H1 (cell line): ENCODE measurements at regions not wholly inside any gene's neighbourhood (a gene's known extent, or its start where the extent isn't known, plus 50 kb on each side); places are given as distances from the start of the nearest gene placed in this dataset.

Experiments used
- CTCF ChIA-PET: fragments of 300-600 bp; sonication (Branson Sonifier 250); formaldehyde crosslinking; loops from one replicate; lab custom pipeline; 2021; ENCODE audit not compliant: partially characterized antibody; lab: Charles Lee
- POLR2A ChIA-PET: fragments of 300-600 bp; sonication (Branson Sonifier 250); formaldehyde crosslinking; loops from one replicate; lab custom pipeline; 2021; ENCODE audit warnings: inconsistent platforms; ENCODE audit not compliant: partially characterized antibody; lab: Charles Lee
- DNase-seq, 2 experiments: peaks; one replicate each; pipeline versions ENCODE4 v3.0.0 to v3.0.0-alpha.2; 2010 to 2022; ENCODE audit warnings: low spot score in 2 of 2, low read depth in 1 of 2, mixed read lengths in 1 of 2
- FAIRE-seq: peaks from 2 replicates; lab custom pipeline; 2011; peaks lifted over from hg19 to GRCh38; lab: Jason Lieb, UNC
- H2AFZ ChIP-seq: 2 replicates; pipeline ENCODE4 v1.8.1; 2012; ENCODE audit warnings: low read length, inconsistent platforms
- H2AK5ac ChIP-seq: 2 replicates; pipeline ENCODE4 v1.6.1; 2013; ENCODE audit warnings: low read depth, low read length
- H2BK120ac ChIP-seq: replicated peaks from 2 replicates; pipeline ENCODE3; 2013; ENCODE audit warnings: low read depth, low read length, inconsistent platforms
- H2BK12ac ChIP-seq: 2 replicates; pipeline ENCODE4 v1.6.1; 2013; ENCODE audit warnings: low read depth, low read length
- H2BK15ac ChIP-seq: 2 replicates; pipeline ENCODE4 v1.6.1; 2013; ENCODE audit warnings: low read length
- H2BK20ac ChIP-seq: 2 replicates; pipeline ENCODE4 v1.6.1; 2013; ENCODE audit warnings: low read length
- H2BK5ac ChIP-seq: 2 replicates; pipeline ENCODE4 v1.6.1; 2013; ENCODE audit warnings: low read depth, low read length
- H3K14ac ChIP-seq: 2 replicates; pipeline ENCODE4 v1.6.1; 2013; ENCODE audit warnings: inconsistent platforms; ENCODE audit not compliant: insufficient read length
- H3K18ac ChIP-seq: 2 replicates; pipeline ENCODE4 v1.6.1; 2013; ENCODE audit warnings: low read length; ENCODE audit errors: extremely low read depth
- H3K23ac ChIP-seq: 2 replicates; pipeline ENCODE4 v1.6.1; 2013; ENCODE audit warnings: inconsistent platforms; ENCODE audit not compliant: insufficient read length
- H3K23me2 ChIP-seq: 2 replicates; pipeline ENCODE4 v1.6.1; 2013; ENCODE audit warnings: low read depth, low read length
- H3K27ac ChIP-seq: 2 replicates; pipeline ENCODE4 v1.6.1; 2011; ENCODE audit warnings: low read depth, low read length, inconsistent platforms
- H3K27me3 ChIP-seq, 4 experiments: replicated peaks in 1 of 4; 1 replicate in 1 of 4; 2 replicates in 3 of 4; pipeline versions ENCODE4 v1.6.1 to v1.8.1; 2011 to 2013; ENCODE audit warnings: low read length in 3 of 4, mild to moderate bottlenecking in 3 of 4, inconsistent platforms in 2 of 4, mixed read lengths in 2 of 4, moderate library complexity in 1 of 4; ENCODE audit not compliant: control insufficient read depth in 3 of 4, insufficient read depth in 3 of 4; ENCODE audit errors: extremely low read depth in 1 of 4
- H3K36me3 ChIP-seq, 4 experiments: 2 replicates each; pipeline versions ENCODE4 v1.6.1 to v1.8.1; 2011 to 2013; ENCODE audit warnings: mild to moderate bottlenecking in 4 of 4, low read length in 3 of 4, moderate library complexity in 2 of 4, control low read depth in 1 of 4, inconsistent platforms in 1 of 4; ENCODE audit not compliant: insufficient read depth in 4 of 4, control insufficient read depth in 2 of 4
- H3K4ac ChIP-seq: replicated peaks from 2 replicates; pipeline ENCODE3; 2013; ENCODE audit warnings: low read length, low read depth, mixed read lengths, inconsistent platforms; ENCODE audit not compliant: insufficient read length
- H3K4me1 ChIP-seq, 4 experiments: replicated peaks in 1 of 4; 1 replicate in 1 of 4; 2 replicates in 3 of 4; pipeline versions ENCODE4 v1.6.1 to v1.8.1; 2011 to 2013; ENCODE audit warnings: low read length in 3 of 4, inconsistent platforms in 2 of 4, mixed read lengths in 1 of 4; ENCODE audit not compliant: insufficient read depth in 4 of 4, control insufficient read depth in 3 of 4
- H3K4me2 ChIP-seq, 2 experiments: 2 replicates each; pipeline versions ENCODE4 v1.6.1 to v1.8.1; 2011 to 2013; ENCODE audit warnings: low read depth in 2 of 2, low read length in 2 of 2, control low read depth in 1 of 2, inconsistent platforms in 1 of 2, mild to moderate bottlenecking in 1 of 2; ENCODE audit not compliant: insufficient read depth in 1 of 2
- H3K4me3 ChIP-seq, 4 experiments: fragments of 200-600, 300-600 bp in 1 of 4; sonication (generic), shearing (Covaris generic), sonication (Bioruptor Twin) in 1 of 4; 2 replicates each; pipeline versions ENCODE4 v1.5.1 to v1.8.1; 2011 to 2016; ENCODE audit warnings: low read length in 4 of 4, low read depth in 3 of 4, control low read depth in 2 of 4, inconsistent platforms in 2 of 4, mild to moderate bottlenecking in 2 of 4, mixed read lengths in 1 of 4, moderate library complexity in 1 of 4; ENCODE audit not compliant: insufficient read depth in 2 of 4; ENCODE audit errors: extremely low read depth in 1 of 4
- H3K56ac ChIP-seq: replicated peaks from 2 replicates; pipeline ENCODE3; 2013; ENCODE audit warnings: low read depth, mild to moderate bottlenecking, mixed read lengths, low read length, inconsistent platforms; ENCODE audit not compliant: insufficient read length
- H3K79me1 ChIP-seq: 2 replicates; pipeline ENCODE4 v1.6.1; 2013; ENCODE audit warnings: low read depth, low read length, control low read depth
- H3K79me2 ChIP-seq, 2 experiments: 2 replicates each; pipeline versions ENCODE4 v1.6.1 to v1.8.1; 2012 to 2013; ENCODE audit warnings: low read length in 2 of 2, mild to moderate bottlenecking in 2 of 2, inconsistent platforms in 1 of 2; ENCODE audit not compliant: insufficient read depth in 2 of 2, control insufficient read depth in 1 of 2
- H3K9ac ChIP-seq, 4 experiments: replicated peaks in 1 of 4; 1 replicate in 1 of 4; 2 replicates in 3 of 4; pipeline versions ENCODE4 v1.6.1 to v1.8.1; 2011 to 2013; ENCODE audit warnings: low read depth in 3 of 4, low read length in 3 of 4, control low read depth in 2 of 4, mild to moderate bottlenecking in 2 of 4, moderate library complexity in 2 of 4, inconsistent platforms in 1 of 4; ENCODE audit errors: extremely low read depth in 1 of 4
- H3K9me3 ChIP-seq, 2 experiments: 2 replicates each; pipeline versions ENCODE4 v1.6.1 to v1.8.1; 2012 to 2013; ENCODE audit warnings: mild to moderate bottlenecking in 2 of 2, moderate library complexity in 2 of 2, control low read depth in 1 of 2, inconsistent platforms in 1 of 2, low read depth in 1 of 2, low read length in 1 of 2, mixed read lengths in 1 of 2; ENCODE audit not compliant: insufficient read depth in 2 of 2
- H4K20me1 ChIP-seq, 2 experiments: replicated peaks in 1 of 2; 2 replicates each; pipeline versions ENCODE3 to v1.8.1; 2011 to 2013; ENCODE audit warnings: inconsistent platforms in 2 of 2, low read length in 2 of 2, mild to moderate bottlenecking in 1 of 2; ENCODE audit not compliant: insufficient read depth in 2 of 2, control insufficient read depth in 1 of 2
- H4K5ac ChIP-seq: 2 replicates; pipeline ENCODE4 v1.6.1; 2013; ENCODE audit warnings: low read length, low read depth, mixed read lengths, inconsistent platforms; ENCODE audit not compliant: insufficient read length
- H4K8ac ChIP-seq: 2 replicates; pipeline ENCODE4 v1.8.0; 2013; ENCODE audit warnings: mild to moderate bottlenecking, moderate library complexity, low read length, inconsistent platforms; ENCODE audit not compliant: insufficient read depth; ENCODE audit errors: extremely low read depth
- H4K91ac ChIP-seq: replicated peaks from 2 replicates; pipeline ENCODE3; 2013; ENCODE audit warnings: low read length, mixed read lengths, inconsistent platforms; ENCODE audit not compliant: insufficient read length
- ASH2L ChIP-seq: fragments of 200-600, 300-600 bp; sonication (generic); IDR thresholded peaks from one replicate; pipeline ENCODE4 v1.7.1; 2017; ENCODE audit warnings: low read length
- BCL11A ChIP-seq, 2 experiments: IDR thresholded peaks; one replicate each; pipeline ENCODE4 v1.6.1; 2011; ENCODE audit warnings: low read depth in 2 of 2, low read length in 2 of 2, mild to moderate bottlenecking in 2 of 2
- CREB1 ChIP-seq: IDR thresholded peaks from 2 replicates; pipeline ENCODE4 v1.6.1; 2012; ENCODE audit warnings: inconsistent platforms
- EGR1 ChIP-seq: IDR thresholded peaks from 2 replicates; pipeline ENCODE4 v1.6.1; 2011; ENCODE audit warnings: low read depth, low read length, borderline replicate concordance
- GTF2F1 ChIP-seq: IDR thresholded peaks from 2 replicates; pipeline ENCODE4 v1.6.1; 2012; ENCODE audit warnings: low read depth, low read length, improper control_type of control experiment, borderline replicate concordance
- KDM1A ChIP-seq: fragments of 200-600, 300-600 bp; sonication (generic); IDR thresholded peaks from 2 replicates; pipeline ENCODE4 v1.7.1; 2016; ENCODE audit warnings: mild to moderate bottlenecking, low read length, borderline replicate concordance
- POU5F1 ChIP-seq: IDR thresholded peaks from 2 replicates; pipeline ENCODE4 v1.6.1; 2011; ENCODE audit warnings: low read depth, mild to moderate bottlenecking, low read length, moderate library complexity
- RBBP5 ChIP-seq: IDR thresholded peaks from 2 replicates; pipeline ENCODE4 v1.7.1; 2012; ENCODE audit warnings: low read depth, mild to moderate bottlenecking, inconsistent platforms, low read length, moderate library complexity, borderline replicate concordance
- RFX5 ChIP-seq: IDR thresholded peaks from 2 replicates; pipeline ENCODE4 v1.6.1; 2011; ENCODE audit warnings: low read depth, low read length, improper control_type of control experiment, borderline replicate concordance
- RNF2 ChIP-seq: fragments of 200-900, 300-1000 bp; sonication (generic); IDR thresholded peaks from 2 replicates; pipeline ENCODE4 v1.7.1; 2016; ENCODE audit warnings: borderline replicate concordance, low read depth, mild to moderate bottlenecking, antibody characterized with exemption, low read length; ENCODE audit not compliant: poor library complexity, severe bottlenecking; ENCODE audit errors: missing control alignments
- RXRA ChIP-seq: IDR thresholded peaks from 2 replicates; pipeline ENCODE4 v1.6.1; 2011; ENCODE audit warnings: low read depth, mild to moderate bottlenecking, low read length, moderate library complexity; ENCODE audit not compliant: insufficient read depth
- SRF ChIP-seq: IDR thresholded peaks from 2 replicates; pipeline ENCODE4 v1.6.1; 2011; ENCODE audit warnings: mild to moderate bottlenecking, low read depth, low read length, moderate library complexity
- TEAD4 ChIP-seq: IDR thresholded peaks from 2 replicates; pipeline ENCODE4 v1.6.1; 2012; ENCODE audit warnings: low read depth, low read length, inconsistent platforms, mixed read lengths
- YY1 ChIP-seq: IDR thresholded peaks from 2 replicates; pipeline ENCODE4 v1.6.1; 2011; ENCODE audit warnings: low read depth, mild to moderate bottlenecking, low read length
- WGBS, 2 experiments: shearing (Covaris generic) in 1 of 2; methylation state at CpG; one replicate each; pipeline versions ENCODE4 v1.1.6 to v1.1.7; 2013 to 2015; ENCODE audit warnings: low lambda C conversion rate in 2 of 2, mixed read lengths in 2 of 2, inconsistent platforms in 1 of 2, low coverage in 1 of 2, missing lambda C conversion rate in 1 of 2; ENCODE audit not compliant: insufficient replicate concordance in 2 of 2, insufficient coverage in 1 of 2, insufficient read length in 1 of 2; ENCODE audit errors: extremely low coverage in 1 of 2, missing lambda C conversion rate in 1 of 2; 5-methylcytosine and 5-hydroxymethylcytosine counted together
- TF ChIP-seq, protein P1 (sequence below): IDR thresholded peaks from 2 replicates; pipeline ENCODE4 v1.6.1; 2012; ENCODE audit warnings: inconsistent platforms

DNA sequence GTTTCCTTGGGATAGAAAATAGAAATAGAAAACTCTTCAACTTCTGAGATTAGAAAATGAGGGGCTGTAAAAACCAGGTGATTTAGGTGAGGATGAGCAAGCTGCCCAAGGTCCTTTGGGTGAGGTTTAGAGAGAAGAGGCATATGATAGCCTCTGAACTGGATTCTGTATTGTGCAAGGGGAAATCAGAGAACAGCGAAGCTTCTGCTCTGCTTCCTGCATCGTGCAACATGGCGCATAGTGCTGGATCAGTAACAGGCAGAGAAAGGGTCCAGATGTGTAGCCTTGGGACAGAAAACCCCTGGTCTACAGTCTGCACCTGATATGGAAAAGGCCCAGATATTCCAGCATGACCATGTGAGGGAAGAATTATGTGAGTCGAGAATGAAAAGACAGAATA is 121.7 kb downstream of the MBL2 start:
- Histone ChIP-seq H3K9ac (no peak overlapping the region), H2BK12ac (no peak overlapping the region), H3K36me3 (no peaks in the 10 kb centered on the region), H2BK15ac (no peak overlapping the region), H3K56ac (no peak overlapping the region), H4K20me1 (no peaks in the 10 kb centered on the region), H2BK5ac (no peak overlapping the region), H2AK5ac (no peak overlapping the region), H3K18ac (no peak overlapping the region), H4K8ac (no peak overlapping the region), H3K23ac (no peak overlapping the region), H2AFZ (peak overlapping the region; percentile 85; the same call in 1 of the 2 replicates), H3K27ac (no peak overlapping the region), H2BK20ac (no peak overlapping the region), H3K9me3 (no peaks in the 10 kb centered on the region), H2BK120ac (no peak overlapping the region), H4K91ac (no peak overlapping the region), H3K4me2 (no peak overlapping the region), H4K5ac (no peak overlapping the region), H3K4me1 (no peaks in the 10 kb centered on the region), H3K4ac (no peak overlapping the region), H3K79me2 (no peaks in the 10 kb centered on the region), H3K23me2 (no peaks in the 10 kb centered on the region), H3K27me3 (no peaks in the 10 kb centered on the region), H3K4me3 (no peak overlapping the region), H3K79me1 (no peaks in the 10 kb centered on the region), H3K14ac (no peak overlapping the region)
- FAIRE-seq (no peak), DNase-seq (no peak)
- WGBS, 2 experiments, result 93% methylated on average over 4 of the region's 4 CpGs; no CpG with 5 or more reads in 1 of the 2 experiments
- CTCF ChIA-PET, result interaction anchor here (2.4 to 3.8 kb wide), 2 partner anchors 79 to 128 kb away, joined by 8 to 25 read pairs; no protein-coding TSS in a partner anchor
- POLR2A ChIA-PET, result no interaction called here
- TF ChIP-seq POU5F1 (no peak), TEAD4 (no peak), CREB1 (no peak), ASH2L (no peak), KDM1A (no peak), GTF2F1 (no peak), RNF2 (no peak), EGR1 (no peak), BCL11A (IDR thresholded peaks at IDR 0.05; ENCODE audit: low read depth in 2 of 2, low read length in 2 of 2) (no peak), RBBP5 (no peak), SRF (no peak), YY1 (no peak), RFX5 (no peak), RXRA (no peak)
- TF ChIP-seq, protein P1, sequence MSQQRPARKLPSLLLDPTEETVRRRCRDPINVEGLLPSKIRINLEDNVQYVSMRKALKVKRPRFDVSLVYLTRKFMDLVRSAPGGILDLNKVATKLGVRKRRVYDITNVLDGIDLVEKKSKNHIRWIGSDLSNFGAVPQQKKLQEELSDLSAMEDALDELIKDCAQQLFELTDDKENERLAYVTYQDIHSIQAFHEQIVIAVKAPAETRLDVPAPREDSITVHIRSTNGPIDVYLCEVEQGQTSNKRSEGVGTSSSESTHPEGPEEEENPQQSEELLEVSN, result no peak
